Ascending aorta (tissue), 2 donors: ENCODE measurements at regions not wholly inside any gene's neighbourhood (a gene's known extent, or its start where the extent isn't known, plus 50 kb on each side); places are given as distances from the start of the nearest gene placed in this dataset.

Experiments used
- DNase-seq, 2 donors: peaks; one replicate each; pipeline ENCODE4 v3.0.0-alpha.2; 2019; ENCODE audit warnings: low spot score in 2 of 2
- H3K27ac ChIP-seq, 2 donors: fragments of 200-600 bp; sonication (generic); one replicate each; pipeline ENCODE4 v1.5.1; 2016 to 2017; ENCODE audit warnings: mild to moderate bottlenecking in 1 of 2
- H3K27me3 ChIP-seq: fragments of 200-600 bp; sonication (generic); one replicate; pipeline ENCODE4 v1.5.1; 2017
- H3K36me3 ChIP-seq, 2 donors: fragments of 200-600 bp; sonication (generic); one replicate each; pipeline ENCODE4 v1.5.1; 2016
- H3K4me1 ChIP-seq, 2 donors: fragments of 200-600 bp; sonication (generic); one replicate each; pipeline ENCODE4 v1.5.1; 2016 to 2017; ENCODE audit warnings: mild to moderate bottlenecking in 1 of 2
- H3K4me3 ChIP-seq, 2 donors: fragments of 200-600 bp; sonication (generic); one replicate each; pipeline ENCODE4 v1.5.1; 2016 to 2017; ENCODE audit warnings: mild to moderate bottlenecking in 1 of 2
- H3K9me3 ChIP-seq, 2 donors: fragments of 200-600 bp; sonication (generic); one replicate each; pipeline ENCODE4 v1.5.1; 2016
- CTCF ChIP-seq, 3 experiments: fragments of 200-600 bp in 2 of 3; fragments of 450-650 bp in 1 of 3; sonication (generic) in 2 of 3; IDR thresholded peaks; one replicate each; pipeline ENCODE4 v1.5.1; 2016 to 2019; ENCODE audit warnings: antibody characterized with exemption in 3 of 3, mild to moderate bottlenecking in 1 of 3, moderate library complexity in 1 of 3
- intact Hi-C: fragments of 100-400 bp; cut with DNase I; formaldehyde crosslinking; loops from one replicate; pipeline ENCODE4 v1.15.1; 2023

GRCh38 chr6:100959280-100959679 is 78.2 kb upstream of the ASCC3 start:
- TF ChIP-seq CTCF (IDR thresholded peaks at IDR 0.05), result no peak
- Histone ChIP-seq H3K36me3 (no peaks in the 10 kb centered on the region), H3K9me3 (no peaks in the 10 kb centered on the region), H3K27ac (no peak overlapping the region), H3K4me3 (no peak overlapping the region), H3K4me1 (no peaks in the 10 kb centered on the region), H3K27me3 (no peaks in the 10 kb centered on the region)
- DNase-seq, result no peak
- intact Hi-C loops, result no loop called here

GRCh38 chr6:100962466-100962865 is 81.3 kb upstream of the ASCC3 start:
- Histone ChIP-seq H3K4me3 (no peak overlapping the region), H3K4me1 (no peaks in the 10 kb centered on the region), H3K36me3 (no peaks in the 10 kb centered on the region), H3K27me3 (no peaks in the 10 kb centered on the region), H3K27ac (no peak overlapping the region), H3K9me3 (no peaks in the 10 kb centered on the region)
- intact Hi-C loops, result no loop called here
- no peak for DNase-seq
- TF ChIP-seq CTCF (IDR thresholded peaks at IDR 0.05), result no peak

- H3K4me1 ChIP-seq, result no peaks in the 10 kb centered on the region
- no peak overlapping the region for H3K4me3 ChIP-seq
- intact Hi-C loops, result no loop called here
- H3K27ac ChIP-seq, result no peak overlapping the region
- H3K27me3 ChIP-seq, result no peaks in the 10 kb centered on the region
- no peak for TF ChIP-seq CTCF (IDR thresholded peaks at IDR 0.05)
- H3K36me3 ChIP-seq, result no peaks in the 10 kb centered on the region
- no peak for DNase-seq
- no peaks in the 10 kb centered on the region for H3K9me3 ChIP-seq
Observed at GRCh38 chr6:100965067-100965466, 83.9 kb upstream of the ASCC3 start.

- DNase-seq, result no peak
- no peaks in the 10 kb centered on the region for H3K4me1 ChIP-seq
- no peak overlapping the region for H3K27ac ChIP-seq
- H3K9me3 ChIP-seq, result no peaks in the 10 kb centered on the region
- H3K27me3 ChIP-seq, result no peaks in the 10 kb centered on the region
- H3K4me3 ChIP-seq, result no peak overlapping the region
- intact Hi-C loops, result no loop called here
- no peak for TF ChIP-seq CTCF (IDR thresholded peaks at IDR 0.05)
- no peaks in the 10 kb centered on the region for H3K36me3 ChIP-seq
Observed at GRCh38 chr6:100968949-100969348, 87.8 kb upstream of the ASCC3 start.

- peaks cover 0 to 4% of the 10 kb centered on the region in 2 donors for H3K9me3 ChIP-seq
- DNase-seq, result no peak
- no peak overlapping the region for H3K4me3 ChIP-seq
- no peak for TF ChIP-seq CTCF (IDR thresholded peaks at IDR 0.05)
- H3K36me3 ChIP-seq, result no peaks in the 10 kb centered on the region
- no peaks in the 10 kb centered on the region for H3K27me3 ChIP-seq
- no peak overlapping the region for H3K27ac ChIP-seq
- H3K4me1 ChIP-seq, result no peaks in the 10 kb centered on the region
- intact Hi-C loops, result no loop called here
Observed at GRCh38 chr6:100979267-100979666, 98.1 kb upstream of the ASCC3 start.

- Histone ChIP-seq H3K4me1 (no peaks in the 10 kb centered on the region), H3K27me3 (no peaks in the 10 kb centered on the region), H3K27ac (no peak overlapping the region), H3K9me3 (peaks cover 0 to 3% of the 10 kb centered on the region in 2 donors), H3K4me3 (no peak overlapping the region), H3K36me3 (no peaks in the 10 kb centered on the region)
- TF ChIP-seq CTCF (IDR thresholded peaks at IDR 0.05), result no peak
- no peak for DNase-seq
- intact Hi-C loops, result no loop called here
Observed at GRCh38 chr6:100980949-100981348, 99.8 kb upstream of the ASCC3 start.
